ENCODE measurements at regions not wholly inside any gene's neighbourhood (a gene's known extent, or its start where the extent isn't known, plus 50 kb on each side); places are given as distances from the start of the nearest gene placed in this dataset.

DNA sequence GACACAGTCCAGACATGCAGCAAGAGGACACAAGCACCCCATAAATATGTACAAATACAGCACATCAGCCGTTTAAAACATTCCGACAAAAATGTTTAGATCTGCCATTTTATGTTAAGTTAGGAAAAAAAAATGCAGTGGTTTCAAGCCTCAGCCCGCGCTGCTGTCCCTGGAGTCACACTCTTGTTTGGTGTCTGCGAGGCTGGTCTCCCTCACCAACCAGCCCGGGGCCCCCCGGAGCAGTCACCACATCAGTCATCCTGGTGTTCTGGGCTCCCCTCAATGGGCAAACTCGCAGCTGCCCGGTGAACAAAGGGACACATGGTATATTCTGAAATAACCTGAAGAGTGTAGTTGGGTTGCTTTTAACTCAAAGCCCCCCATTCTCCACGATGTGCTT is 1022.2 kb downstream of the BRD1 start:
- no peak for DNase-seq

DNA sequence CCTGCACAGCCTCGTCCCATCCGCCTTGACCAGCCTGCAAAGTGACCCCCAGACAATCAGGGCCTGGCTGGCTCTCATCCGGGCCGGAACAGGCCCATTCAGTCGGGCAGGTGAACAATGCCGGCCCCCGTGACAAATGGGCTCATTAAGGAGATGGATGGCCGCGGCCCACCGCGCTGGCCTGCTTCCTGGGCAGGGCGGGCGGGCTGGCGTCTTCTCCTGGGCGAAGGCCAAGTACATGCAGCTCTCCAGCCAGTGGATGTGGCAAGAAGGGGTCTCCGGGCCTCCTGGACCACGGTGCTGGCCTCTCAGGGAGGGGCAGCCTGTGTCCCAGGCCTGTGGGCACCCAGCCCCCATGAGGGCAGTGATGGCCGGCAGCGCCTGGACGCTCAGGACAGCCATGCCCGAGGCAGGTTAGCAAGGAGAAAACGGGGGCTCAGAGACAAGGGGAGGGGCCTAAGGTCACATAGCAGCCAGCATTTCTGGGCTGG is 1022.8 kb downstream of the BRD1 start:
- no peak for DNase-seq

DNA sequence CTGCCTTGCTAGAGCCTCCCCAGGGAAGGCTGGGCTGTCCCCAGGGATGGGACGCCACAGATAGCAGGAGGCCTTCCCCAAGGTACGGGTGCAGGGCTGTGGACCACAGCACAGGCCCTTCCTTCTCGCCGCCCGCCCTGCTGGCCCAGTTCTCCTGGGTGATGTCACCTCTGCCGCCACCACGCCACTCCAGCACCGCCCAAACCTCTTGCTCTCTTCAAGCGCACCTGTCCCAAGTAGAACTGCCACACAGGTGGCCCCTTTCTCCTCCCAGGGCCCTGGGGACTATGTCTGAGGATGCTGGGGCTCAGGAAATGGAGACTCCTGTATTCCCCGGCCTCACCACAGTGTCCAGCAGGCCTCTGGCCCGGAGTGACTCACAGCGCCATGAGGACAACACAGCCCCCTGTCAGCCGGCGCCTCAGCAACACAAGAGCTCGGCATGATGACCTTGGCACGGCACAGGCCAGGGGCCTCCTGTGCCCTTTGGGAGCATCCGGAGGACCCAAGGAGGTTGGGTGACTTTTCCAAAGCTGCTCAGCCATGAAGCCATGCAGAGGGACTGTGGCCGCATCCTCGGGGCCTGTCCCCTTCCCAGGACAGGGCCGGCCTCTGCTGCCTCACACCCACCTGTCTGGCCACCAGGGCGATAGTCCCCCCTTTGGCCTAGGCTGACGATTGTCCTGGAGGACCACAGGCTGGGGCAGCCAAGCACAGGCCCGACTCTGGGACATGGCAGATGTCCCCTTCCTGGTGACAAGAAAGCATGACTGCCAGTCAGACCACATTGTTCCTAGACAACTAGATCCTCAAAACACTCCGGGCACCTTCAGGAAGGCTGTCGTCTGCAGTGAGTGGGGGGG is 1023.5 kb downstream of the BRD1 start:
- DNase-seq = no peak

DNA sequence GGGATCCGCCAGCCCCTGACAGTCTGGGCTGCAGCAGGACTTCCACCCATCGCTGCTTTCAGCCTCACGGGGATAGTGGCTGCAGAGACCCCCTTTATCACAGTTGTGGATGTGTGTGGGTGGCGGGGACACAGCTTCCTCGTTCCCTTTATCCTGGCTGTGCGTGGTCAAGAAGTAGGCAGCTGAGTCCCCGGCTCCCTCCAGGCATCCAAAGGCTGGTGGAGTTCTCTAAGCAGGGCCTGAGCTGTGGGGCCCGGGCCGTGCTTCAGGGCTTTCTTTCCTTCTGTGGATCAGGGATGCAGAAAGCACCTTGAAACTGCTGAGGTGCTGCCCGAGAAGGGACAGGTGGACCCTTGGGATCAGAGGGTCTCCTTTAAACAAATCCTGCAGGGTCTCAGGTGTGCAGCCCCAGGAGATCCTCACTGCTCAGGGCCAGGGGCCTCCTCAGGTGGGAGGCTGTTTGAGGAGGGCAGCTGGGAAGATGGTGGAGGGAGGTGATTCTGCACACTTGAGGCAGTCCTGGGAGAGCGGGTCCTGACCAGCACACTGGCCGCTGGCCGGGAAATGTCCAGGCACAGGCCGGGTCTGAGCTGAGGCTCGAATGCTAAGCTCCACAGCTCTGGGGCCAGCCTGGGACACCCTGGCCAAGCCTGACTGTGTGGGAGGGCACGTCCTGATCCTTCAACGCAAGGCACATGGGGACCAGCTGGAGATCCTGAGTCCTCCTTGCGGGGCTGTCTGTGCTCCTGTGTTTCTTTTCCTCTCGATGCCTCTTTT is 1024.3 kb downstream of the BRD1 start:
- DNase-seq = no peak

DNA sequence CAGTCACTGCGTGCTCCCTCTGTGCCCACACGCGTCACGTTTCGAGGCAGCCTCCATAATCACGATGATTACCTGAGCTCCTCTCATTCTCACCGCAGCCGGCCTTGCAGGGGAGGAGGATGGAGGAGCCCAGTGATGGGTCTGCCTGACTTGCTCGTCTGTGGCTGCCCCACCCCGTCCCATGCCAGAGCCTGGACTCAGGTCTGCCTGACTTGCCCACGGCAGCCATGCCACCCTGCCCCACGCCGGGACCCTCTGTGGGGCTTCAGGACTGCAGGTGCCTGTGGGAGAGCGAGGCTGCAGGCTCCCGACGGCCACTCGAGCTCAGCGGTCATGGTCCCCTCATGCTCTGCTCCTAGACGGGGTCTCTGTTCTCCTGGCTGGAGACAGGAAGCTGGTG is 1025.1 kb downstream of the BRD1 start:
- DNase-seq = no peak

DNA sequence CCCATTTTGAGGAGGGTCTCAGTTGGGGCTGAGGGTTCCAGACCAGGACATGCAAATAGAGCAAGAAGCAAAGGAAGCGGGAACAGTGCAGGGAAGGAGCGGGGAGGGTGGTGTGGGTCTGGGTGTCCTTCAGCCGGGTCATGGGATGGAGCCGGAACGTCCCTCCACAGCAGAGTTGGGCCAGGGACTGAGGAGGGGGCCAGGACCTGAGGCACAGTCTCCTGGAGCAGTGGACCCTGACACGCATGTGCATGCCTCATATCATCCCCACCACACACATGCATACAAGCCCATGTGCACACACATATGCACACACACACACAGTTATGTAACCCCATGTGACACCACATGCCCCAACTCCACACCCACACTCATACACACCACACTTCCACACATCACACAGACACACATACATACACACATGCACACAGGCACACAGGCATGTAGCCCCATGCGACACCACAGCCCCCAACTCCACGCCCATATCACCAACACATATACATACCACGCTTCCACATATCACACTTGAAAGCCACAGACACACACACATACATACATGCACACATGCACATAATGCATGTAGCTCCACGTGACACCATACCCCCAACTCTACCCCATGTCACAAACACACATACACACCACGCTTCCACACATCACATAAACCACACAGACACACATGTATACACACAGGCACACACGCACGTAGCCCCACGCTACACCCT is 1026.6 kb downstream of the BRD1 start:
- DNase-seq = no peak

DNA sequence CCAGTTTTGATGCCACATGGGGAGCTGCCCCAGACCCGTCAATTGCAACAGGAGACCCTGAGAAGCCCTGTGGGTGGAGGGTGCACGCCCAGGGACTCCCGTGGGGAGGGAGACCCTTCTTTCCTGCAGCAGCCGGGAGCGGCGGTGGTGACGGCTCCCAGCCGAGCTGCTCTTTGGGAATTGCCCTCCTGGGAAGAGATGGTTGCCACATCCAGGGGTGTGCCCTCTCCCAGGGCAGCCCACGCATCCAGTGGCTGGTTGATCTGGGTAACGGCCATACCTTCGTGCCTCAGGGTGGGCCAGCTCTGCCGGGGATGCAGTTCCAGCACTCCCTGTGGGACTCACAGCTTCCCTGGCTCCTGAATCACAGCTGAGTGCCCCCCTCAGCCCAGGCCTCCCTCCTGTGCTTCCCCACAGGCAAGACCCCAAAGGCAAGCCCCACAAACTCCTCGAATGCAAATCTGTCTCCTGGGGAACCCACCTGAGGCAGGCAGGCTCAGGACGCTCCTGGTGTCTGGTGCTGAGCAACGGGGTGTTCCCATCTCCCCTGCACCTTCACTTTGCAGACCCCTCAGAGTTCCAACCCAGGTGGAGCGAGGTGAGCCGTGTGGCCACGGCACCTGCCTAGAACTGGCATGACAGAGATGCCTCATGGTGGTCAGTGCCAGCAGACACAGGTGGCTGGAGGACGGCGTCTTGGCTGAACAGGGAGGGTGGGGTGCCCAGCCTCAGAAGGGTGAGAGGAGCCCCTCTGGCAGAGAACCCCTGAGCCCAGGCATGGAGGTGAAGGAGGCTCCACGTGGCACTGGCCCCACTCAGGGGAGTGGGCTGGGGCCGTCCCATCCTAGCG is 1027.4 kb downstream of the BRD1 start:
- DNase-seq = no peak

DNA sequence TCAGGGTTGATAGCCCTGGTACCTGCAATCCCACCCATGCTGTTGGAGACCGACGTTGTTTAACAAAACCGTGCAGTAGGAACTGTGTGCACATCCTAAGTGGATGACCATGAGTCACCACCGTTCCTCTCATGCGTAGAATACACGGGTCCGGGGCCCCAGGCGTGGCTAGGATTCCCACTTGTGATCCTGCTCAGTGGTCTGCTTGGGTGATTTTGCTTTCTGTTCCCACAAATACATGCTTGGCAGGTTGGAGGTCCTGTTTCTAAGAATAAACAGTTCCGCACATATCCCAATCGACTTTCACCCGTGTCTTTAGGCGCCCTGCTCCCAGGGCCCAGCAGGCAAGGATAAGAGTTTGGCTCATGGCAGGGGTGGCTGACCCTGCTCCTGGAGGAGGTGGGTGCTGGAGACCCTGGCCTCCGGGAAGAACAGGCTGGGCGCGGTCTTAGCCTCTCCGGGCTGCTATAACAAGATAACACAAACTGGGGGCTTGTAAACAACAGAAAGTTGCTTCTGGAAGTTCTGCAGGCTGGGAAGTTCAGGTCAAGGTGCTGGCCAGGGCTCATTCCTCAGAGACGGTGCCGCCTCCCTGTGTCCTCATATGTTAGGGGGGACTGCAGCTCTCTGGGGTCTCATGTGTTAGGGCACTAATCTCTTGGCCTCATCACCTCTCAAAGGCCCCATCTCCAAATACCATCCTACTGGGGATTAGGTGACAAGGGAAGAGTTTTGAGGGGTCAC is 1028.3 kb downstream of the BRD1 start:
- no peak for DNase-seq

DNA sequence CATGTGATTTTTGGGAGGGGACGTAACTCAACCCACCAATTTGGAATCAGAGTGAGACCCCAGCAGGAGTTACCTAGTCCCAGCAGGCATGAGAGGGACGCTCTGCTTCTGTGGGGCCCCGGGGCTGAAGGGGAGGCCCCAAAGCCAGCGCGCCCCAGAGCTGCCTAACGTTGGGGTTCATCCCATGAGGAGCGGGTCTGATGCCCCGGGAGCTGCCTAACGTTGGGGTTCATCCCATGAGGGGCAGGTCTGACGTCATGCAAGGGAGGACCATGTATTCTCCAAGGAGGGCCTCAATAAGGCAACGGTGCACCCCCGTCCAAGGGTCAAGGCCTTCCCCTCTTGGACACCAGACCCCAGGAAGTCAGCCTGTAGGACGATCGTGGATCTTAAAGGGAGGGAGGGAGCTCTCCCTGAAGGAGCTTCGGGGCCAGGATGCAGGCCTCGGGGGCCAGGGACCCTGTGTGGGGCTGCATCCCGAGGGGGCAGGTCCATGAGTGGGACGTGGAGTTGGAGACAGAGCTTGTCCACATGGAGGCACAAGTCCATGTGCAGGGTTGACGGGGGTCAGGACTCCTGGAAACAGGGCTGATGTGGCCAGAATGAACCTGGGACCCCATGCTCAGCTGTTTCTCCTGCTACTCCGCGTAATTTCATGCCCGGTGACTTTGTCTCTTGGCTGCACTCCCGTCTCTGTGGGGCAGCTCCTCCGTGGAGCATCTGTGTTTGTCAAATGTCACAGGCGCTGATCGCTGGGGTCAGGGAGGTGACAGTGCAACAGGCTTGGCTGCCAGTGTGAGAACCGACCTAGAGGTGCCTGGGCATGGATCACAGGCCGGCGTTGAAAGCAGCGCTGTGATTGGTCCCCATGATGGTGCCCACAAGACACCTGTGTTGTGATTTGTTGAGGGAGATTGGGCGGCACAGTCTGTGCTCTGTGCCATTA is 1029.1 kb downstream of the BRD1 start:
- no peak for DNase-seq

DNA sequence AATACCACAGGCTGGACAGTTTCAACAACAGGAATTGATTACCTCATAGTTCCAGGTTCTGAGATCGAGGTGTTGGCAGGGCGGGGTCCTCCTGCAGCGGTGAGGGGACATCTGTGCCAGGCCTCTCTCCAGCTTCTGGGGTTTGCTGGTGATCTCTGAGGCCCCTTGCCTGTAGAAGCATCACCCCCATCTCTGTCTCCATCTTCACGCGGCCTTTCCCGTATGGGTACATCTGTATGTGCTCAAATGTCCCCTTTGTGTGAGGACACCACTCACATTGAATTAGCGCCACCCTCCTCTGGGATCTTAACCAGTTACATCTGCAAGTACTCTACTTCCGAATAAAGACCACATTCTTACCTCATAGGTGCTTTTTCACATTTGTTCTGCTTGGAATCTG is 1029.9 kb downstream of the BRD1 start:
- no peak for DNase-seq

DNA sequence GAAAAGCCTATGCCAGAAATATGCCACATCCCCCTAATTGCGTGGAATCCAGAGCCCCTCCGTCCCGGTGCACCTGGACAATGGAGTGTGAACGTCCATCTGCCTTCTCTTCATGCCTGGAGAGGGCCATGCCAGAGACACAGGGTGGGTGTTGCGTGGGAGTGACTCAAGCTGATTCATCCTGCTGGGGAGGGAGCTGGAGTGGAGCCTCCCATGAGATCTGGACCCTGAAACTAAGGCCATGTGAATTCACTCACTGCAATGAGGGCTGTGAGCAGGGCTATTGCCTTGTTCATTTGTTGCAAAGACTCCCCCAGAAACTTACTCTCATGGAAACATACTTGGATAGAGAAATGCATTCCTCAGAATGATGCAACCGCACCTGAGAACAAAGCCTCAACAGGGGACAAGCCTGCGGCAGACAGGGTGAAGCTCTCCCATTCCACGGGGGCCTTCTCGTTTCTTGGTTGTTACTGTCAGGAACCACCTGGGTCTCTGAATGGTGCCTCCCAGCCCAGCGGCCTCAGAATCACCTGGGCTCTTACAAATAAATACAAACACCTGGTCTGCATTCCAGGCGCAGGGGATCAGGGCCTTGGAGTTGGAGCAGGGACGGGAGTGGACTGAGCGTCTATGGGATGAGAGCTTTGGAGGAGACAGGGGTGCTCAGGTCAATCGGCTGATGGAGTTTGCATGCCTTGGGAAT is 1031.2 kb downstream of the BRD1 start:
- DNase-seq = no peak

DNA sequence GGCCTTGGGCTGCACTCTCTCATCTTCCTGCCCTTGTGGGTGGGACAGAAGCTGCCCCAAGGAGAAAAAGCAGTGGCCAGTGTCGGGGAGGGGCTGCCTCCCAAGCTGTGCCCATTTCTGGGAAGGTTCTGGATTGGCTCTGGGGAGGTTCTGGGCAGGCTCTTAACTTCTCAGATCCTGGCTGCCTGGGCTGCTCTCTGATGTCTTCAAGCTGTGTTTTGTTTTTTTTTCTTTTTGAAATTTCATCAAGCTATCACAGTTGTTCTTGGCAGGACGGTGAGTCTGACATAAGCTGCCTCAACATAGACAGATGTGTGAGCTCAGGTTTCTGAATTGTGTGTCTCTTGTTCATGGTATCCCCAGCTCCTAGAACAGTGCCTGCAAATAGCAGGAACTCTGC is 1032.0 kb downstream of the BRD1 start:
- DNase-seq = no peak

DNA sequence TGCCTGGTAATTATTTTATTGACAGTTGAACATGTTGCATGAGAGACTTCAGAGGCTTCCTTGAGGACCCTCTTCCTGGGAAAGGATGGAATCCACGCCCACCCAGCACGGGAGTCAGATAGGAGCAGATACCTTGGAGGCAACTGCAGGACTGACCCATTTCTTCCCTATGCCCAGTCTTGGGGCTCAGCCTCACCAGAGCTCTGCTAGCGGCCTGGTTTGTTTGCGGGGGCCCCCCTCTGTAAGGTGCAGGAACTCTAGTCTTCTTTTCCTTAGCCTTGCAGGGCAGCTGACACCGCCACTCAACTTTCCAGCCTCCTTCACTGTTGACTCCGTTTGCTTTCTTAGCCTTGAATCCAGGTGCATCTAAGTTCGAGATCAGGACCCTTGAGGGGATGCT is 1032.8 kb downstream of the BRD1 start:
- no peak for DNase-seq

DNA sequence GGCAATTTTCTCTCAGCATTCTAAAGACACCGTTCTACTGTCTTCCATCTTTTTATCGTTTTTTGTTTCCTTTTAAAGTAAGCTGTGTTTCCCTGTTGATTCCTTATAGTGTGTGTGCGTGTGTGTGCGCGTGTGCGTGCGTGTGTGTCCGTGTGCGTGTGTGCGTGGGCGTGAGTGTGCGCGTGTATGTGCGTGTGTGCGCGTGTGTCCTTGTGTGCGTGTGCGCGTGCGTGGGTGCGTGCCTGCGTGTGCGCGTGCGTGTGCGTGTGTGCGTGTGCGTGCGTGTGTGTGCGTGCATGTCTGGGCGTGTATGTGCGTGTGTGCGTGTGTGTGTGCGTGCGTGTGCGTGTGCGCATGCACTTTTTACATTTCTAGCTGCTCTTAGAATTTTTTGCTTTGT is 1033.7 kb downstream of the BRD1 start:
- DNase-seq = no peak

DNA sequence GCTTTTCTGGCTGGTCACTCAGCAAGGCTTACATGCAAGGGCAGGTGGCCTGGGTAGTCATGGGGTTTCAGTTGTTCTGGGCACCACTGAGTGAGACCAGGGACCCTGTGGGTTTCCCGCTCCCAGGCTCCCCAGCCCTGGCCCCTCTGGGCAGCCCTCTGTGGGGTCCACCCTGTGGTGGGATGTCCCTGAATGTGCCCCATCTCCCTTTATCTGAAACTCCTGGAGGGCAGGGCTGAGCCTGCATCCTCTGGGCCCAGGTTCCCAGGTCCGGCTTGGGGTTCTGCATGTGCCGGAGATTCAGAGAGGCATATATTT is 1041.0 kb downstream of the BRD1 start:
- no peak for DNase-seq

DNA sequence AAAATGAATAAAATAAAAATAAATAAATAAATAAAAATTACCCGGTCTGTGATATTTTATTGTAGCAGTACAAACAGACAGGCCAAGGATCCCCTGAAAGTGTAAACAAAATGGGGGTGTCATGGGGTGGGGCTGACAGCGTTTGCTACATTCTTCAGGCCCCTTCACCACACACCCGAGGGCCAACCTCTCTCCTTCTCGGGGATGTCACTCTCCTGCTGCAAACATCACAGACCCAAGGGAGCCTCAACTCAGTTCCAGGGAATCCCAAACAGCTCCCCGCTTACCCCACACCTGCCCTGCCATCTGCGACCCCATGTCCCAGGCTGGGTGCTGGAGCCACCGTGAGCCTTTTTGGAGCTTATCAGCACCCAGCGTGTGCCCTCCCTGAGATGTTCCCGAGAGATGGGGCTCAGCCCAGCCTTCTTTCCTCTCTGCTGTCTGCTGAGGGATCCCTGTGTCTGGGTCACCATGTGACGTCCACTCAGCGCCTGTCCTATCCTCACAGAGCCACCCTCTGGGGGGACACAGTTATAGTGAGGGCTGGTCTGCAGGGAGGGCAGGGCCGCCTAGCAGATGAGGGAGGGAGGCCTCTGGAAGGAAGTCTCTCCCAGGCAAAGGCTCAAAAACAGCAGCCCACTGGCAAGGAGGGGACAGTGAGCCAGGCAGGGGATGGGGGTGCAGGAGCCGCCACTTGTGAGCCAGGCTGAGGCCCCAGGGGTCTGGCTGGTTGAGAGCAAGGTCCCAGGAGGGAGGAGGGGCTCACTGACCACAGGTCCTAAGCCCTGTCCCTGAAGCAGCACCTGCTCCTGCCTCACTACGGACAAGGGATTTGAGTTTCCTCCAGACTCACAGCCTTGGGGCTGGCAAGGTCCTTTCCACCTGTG is 1041.6 kb downstream of the BRD1 start:
- DNase-seq = no peak

DNA sequence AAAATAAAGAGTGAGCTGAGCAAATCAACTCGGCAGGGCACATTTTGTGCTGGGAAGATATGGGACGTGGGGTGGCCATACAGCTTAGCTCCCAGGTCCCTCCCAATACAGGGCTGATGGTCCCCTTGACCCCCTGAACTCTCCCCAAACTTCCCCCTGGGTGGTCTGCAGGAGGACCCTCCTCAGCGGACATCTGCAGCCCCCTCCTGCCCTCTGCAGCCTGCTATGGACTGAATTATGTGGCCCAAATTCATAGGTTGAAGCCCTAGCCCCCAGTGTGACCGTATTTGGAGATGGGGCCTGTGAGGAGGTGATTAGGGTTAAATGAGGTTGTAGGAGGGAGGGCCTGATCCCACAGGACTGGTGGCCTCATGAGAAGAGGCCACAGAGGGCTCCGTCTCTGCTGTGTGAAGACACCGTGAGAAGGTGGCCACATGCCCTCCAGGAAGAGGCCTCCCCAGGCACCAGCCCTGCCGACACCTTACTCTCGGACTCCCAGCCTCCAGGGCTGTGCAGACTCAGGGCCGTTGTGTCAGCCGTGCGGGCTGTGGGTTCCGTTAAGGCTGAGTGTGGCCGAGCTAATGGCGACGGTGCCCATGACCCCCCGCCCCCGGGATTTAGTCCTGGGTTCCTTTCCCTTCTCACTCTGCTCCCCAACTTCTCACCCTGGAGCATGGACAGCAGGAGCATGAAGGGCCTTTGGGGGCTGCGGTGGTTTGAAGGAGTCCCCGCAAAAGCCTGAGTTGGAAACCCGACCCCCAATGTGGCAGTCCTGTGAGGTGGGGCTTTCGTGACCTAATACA is 1042.8 kb downstream of the BRD1 start:
- DNase-seq = no peak

DNA sequence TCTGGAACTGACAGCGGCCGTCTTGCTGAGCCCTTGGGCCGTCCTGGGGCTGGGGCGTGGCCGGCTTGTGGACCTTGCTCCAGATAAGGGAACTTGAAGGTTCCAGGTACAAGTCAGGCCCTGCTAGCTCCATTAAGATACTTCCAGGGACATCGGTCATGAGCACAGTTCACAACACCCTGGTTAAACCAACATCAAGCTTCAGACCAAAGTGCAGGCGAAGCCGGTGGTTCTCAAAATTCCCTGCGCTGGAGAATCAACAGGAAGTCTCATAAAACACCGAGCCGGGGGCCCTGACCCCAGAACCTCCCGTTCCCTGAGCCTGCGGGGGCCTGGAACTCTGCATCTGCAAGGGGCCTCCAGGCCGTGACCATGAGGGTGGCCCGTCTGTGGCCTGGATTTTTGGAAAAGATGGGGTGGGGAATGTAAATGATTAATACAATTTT is 1043.8 kb downstream of the BRD1 start:
- DNase-seq = no peak

All from NCI-H345 (cell line).